GM10266 (cell line): ENCODE measurements at regions not wholly inside any gene's neighbourhood (a gene's known extent, or its start where the extent isn't known, plus 50 kb on each side); places are given as distances from the start of the nearest gene placed in this dataset.
"Not testable (repeated sequence)": the region's sequence is repeated elsewhere in the genome, so short reads cannot be mapped to it uniquely, and the experiment has no call there.

ENCODE experiments used
- DNase-seq: peaks from one replicate; pipeline ENCODE4 v3.0.0; 2012; ENCODE audit errors: extremely low spot score
- CTCF ChIP-seq: IDR thresholded peaks from 2 replicates; pipeline ENCODE4 v1.5.1; 2012; ENCODE audit warnings: mild to moderate bottlenecking, low read depth; ENCODE audit not compliant: control insufficient read depth, insufficient read depth; ENCODE audit errors: missing control alignments

- TF ChIP-seq CTCF: no peak
These were observed 143.2 kb upstream of the DCAF8L1 start for GRCh38 chrX:28124416-28124815.

GRCh38 chrX:28120580-28121245 lies 139.5 kb upstream of the DCAF8L1 start:
- DNase-seq: not testable (repeated sequence)

More at GRCh38 chrX:28124416-28124815, 143.2 kb upstream of the DCAF8L1 start:
- DNase-seq: no peak

GRCh38 chrX:28120072-28120471 lies 138.8 kb upstream of the DCAF8L1 start:
- no peak for TF ChIP-seq CTCF
- DNase-seq: no peak

DNA sequence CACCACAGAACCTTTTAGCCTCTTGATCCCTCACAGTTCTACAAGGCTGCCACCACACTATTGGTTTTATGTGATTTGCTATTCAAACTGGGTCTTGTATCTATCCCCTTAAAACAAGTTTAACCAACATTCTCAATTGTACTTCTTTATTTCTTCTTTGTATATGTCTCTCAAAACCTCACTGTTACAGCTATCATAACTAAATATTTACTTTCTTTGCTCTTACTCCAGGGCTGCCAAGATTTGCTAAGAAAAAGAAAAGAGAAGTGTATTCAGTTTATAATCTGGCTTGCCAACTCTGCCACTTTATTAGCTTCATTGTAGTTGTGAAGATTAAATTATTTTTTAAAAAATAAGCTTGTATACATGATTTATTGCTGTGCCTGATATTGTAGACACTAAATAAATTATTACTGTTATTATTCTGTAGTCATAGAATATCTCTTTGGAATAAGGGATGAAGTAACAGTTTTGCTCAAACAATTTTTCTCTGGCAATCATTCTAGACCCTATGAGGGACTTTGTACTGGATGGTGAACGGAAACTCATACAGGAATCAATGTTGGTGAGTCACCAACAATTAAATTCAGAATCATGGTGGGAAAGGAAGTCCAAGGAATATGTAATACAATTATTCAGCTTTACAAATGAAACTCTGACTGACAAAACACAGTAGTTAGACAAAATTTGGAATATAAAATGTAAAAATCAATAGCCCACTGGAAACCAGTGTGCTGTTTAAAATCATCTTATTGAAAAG lies 127.1 kb upstream of the DCAF8L1 start:
- TF ChIP-seq CTCF: no peak
- no peak for DNase-seq

DNA sequence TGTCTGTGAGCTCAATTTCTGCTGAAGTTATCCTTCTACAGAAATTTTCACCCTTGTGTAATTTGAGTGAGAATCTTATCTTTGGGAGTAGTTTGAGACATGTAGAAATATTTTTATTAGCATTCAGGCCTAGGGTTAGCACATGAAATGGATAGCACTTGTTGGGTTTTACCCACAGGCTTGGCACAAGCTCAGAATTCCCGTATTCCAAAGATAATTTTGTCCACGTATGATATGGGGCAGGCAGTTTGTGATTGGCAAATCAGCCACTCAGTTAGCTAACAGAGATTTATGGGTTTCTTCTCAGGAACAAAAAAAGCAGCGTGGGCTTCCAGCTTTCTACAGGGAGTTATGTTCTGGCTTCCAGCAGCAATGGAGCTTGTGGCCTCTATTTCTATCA lies 117.9 kb upstream of the DCAF8L1 start:
- TF ChIP-seq CTCF: no peak
- DNase-seq: no peak

- TF ChIP-seq CTCF: no peak
- DNase-seq: no peak
These were observed 104.4 kb upstream of the DCAF8L1 start for GRCh38 chrX:28085653-28086052.

DNA sequence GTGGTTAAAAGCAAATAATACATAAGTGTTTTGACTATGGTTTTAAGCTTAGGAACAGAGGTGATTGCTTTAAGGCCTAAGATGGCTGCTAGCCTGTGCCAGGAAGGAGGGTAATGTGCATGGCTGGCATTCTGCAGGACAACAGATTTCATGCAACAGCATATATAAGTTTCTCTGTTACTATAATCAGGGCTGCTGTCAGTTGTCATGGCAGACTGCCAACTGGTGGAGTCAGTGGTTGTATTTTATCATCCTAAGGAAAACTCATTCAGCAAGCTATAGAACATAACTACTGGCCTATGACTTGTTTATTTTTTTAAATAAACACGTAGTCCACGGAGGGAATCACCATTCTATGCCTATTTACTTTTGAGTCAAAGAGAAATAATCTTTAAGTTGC lies 77.7 kb upstream of the DCAF8L1 start:
- no peak for TF ChIP-seq CTCF
- no peak for DNase-seq
